ENCODE measurements at regions not wholly inside any gene's neighbourhood (a gene's known extent, or its start where the extent isn't known, plus 50 kb on each side); places are given as distances from the start of the nearest gene placed in this dataset.
"Not testable (repeated sequence)": the region's sequence is repeated elsewhere in the genome, so short reads cannot be mapped to it uniquely, and the experiment has no call there.

DNA sequence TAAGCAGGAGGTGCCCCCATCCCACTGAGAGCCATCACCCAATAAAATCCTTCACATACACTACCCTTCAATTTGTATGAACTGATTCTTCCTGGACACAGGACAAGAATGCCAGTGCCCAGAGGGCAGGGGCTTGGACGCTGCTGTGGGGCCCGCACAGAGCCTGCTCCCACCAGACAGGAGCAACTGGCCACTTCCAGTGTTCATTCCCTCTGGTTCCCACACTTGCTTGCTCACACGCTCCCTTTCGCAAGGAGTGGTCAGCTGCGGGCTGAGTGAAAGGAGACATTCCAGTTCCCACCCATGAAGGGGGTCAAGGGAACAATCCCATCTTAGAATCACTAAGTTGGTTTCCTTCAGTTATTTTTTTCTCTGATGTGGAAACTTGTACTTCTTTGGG, 314.5 kb upstream of the ACO1 start:
- Histone ChIP-seq H3K4me1 (replicated peaks) (no peaks in the 10 kb centered on the region), H3K9me3 (no peaks in the 10 kb centered on the region), H3K27ac (no peak overlapping the region), H3K4me3 (no peak overlapping the region), H3K36me3 (no peaks in the 10 kb centered on the region), H3K27me3 (replicated peaks; ENCODE audit: insufficient read depth) (no peaks in the 10 kb centered on the region)
- WGBS, result 92% methylated on average over 5 of the region's 5 CpGs
- no peak for DNase-seq (ENCODE audit: low spot score)
- intact Hi-C loops (cut with DNase I), result no loop called here
- TF ChIP-seq POLR2A (IDR thresholded peaks at IDR 0.05) (no peak), POLR2AphosphoS5 (IDR thresholded peaks at IDR 0.05) (no peak)
- TF ChIP-seq, protein P1, sequence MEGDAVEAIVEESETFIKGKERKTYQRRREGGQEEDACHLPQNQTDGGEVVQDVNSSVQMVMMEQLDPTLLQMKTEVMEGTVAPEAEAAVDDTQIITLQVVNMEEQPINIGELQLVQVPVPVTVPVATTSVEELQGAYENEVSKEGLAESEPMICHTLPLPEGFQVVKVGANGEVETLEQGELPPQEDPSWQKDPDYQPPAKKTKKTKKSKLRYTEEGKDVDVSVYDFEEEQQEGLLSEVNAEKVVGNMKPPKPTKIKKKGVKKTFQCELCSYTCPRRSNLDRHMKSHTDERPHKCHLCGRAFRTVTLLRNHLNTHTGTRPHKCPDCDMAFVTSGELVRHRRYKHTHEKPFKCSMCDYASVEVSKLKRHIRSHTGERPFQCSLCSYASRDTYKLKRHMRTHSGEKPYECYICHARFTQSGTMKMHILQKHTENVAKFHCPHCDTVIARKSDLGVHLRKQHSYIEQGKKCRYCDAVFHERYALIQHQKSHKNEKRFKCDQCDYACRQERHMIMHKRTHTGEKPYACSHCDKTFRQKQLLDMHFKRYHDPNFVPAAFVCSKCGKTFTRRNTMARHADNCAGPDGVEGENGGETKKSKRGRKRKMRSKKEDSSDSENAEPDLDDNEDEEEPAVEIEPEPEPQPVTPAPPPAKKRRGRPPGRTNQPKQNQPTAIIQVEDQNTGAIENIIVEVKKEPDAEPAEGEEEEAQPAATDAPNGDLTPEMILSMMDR (IDR thresholded peaks at IDR 0.05), result no peak

DNA sequence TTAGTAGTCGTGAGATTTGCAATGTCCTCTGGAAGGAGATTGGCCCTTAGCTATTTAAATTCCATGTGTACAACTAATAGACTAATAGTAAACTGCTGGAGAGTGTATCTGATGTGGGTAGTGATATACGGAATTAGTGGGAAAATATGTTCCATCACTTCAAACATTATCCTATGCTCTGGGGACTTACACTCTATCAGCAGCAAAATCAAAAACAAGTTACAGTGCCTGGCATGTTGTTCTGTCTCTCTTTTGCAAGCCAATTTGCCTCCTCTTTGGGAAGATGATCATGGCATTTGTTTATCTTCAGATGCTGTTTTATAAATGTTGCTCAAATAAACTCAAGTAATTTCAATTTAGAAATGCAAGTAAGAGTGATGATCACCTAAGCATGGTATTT, 311.9 kb upstream of the ACO1 start:
- intact Hi-C loops (cut with DNase I), result no loop called here
- no peak for DNase-seq (ENCODE audit: low spot score)
- no peaks in the 10 kb centered on the region for H3K27me3 ChIP-seq (replicated peaks; ENCODE audit: insufficient read depth)
- TF ChIP-seq, protein P1 (IDR thresholded peaks at IDR 0.05), result no peak
- TF ChIP-seq POLR2A (IDR thresholded peaks at IDR 0.05) (no peak), POLR2AphosphoS5 (IDR thresholded peaks at IDR 0.05) (no peak)
- no peak overlapping the region for H3K4me3 ChIP-seq
- WGBS, result 43% methylated on average over 2 of the region's 2 CpGs
- no peaks in the 10 kb centered on the region for H3K4me1 ChIP-seq (replicated peaks)
- no peak overlapping the region for H3K27ac ChIP-seq
- H3K9me3 ChIP-seq, result no peaks in the 10 kb centered on the region
- H3K36me3 ChIP-seq, result no peaks in the 10 kb centered on the region

DNA sequence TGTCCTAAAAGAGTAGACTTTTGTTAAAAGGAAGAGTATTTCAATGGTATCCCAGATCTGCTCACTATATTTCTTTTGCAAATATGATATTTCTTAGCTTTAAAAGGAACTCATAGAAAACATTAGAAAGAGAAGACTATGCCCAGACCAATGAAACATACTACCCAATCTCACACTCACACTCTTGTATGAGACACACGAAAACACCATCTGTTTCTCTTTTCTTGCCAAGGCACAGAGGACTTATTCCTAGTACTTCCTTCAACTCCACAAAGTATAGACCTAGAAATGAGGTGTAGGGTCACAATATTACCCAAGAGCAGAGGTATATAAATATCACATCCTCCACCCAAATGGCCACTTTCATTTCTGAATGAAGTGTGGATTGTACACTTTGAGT, 292.4 kb upstream of the ACO1 start:
- Histone ChIP-seq H3K27ac (no peak overlapping the region), H3K9me3 (no peaks in the 10 kb centered on the region), H3K36me3 (no peaks in the 10 kb centered on the region), H3K4me3 (no peak overlapping the region), H3K27me3 (replicated peaks; ENCODE audit: insufficient read depth) (no peaks in the 10 kb centered on the region), H3K4me1 (replicated peaks) (no peaks in the 10 kb centered on the region)
- intact Hi-C loops (cut with DNase I), result no loop called here
- WGBS, result 75% methylated on average over 1 of the region's 1 CpG
- DNase-seq (ENCODE audit: low spot score), result no peak
- TF ChIP-seq, protein P1 (IDR thresholded peaks at IDR 0.05), result no peak
- no peak for TF ChIP-seq POLR2AphosphoS5 (IDR thresholded peaks at IDR 0.05)
- TF ChIP-seq POLR2A (IDR thresholded peaks at IDR 0.05), result no peak

DNA sequence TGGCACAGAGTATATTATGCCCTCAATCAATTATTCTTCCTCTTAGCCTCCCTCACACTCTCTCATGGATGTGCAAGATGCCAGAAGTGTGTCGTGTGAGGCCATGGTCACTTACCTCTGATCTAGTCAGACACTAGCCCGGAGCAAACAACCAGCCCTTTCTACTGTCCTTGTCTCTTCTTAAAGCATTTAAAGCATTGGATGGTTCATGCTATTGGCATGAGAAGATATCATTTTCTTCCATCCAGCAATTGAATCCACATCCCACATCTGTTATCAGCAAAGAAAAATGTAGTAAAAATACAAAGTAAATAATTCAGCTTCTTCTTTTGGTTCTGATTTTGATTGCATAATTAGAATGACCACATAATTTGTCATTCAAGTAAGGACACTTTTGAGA, 267.2 kb upstream of the ACO1 start:
- DNase-seq (ENCODE audit: low spot score), result no peak
- H3K36me3 ChIP-seq, result no peaks in the 10 kb centered on the region
- H3K9me3 ChIP-seq, result no peaks in the 10 kb centered on the region
- no peaks in the 10 kb centered on the region for H3K27me3 ChIP-seq (replicated peaks; ENCODE audit: insufficient read depth)
- TF ChIP-seq POLR2A (IDR thresholded peaks at IDR 0.05) (no peak), POLR2AphosphoS5 (IDR thresholded peaks at IDR 0.05) (no peak)
- H3K27ac ChIP-seq, result no peak overlapping the region
- WGBS, result 81% methylated on average over 2 of the region's 2 CpGs
- H3K4me1 ChIP-seq (replicated peaks), result no peaks in the 10 kb centered on the region
- intact Hi-C loops (cut with DNase I), result no loop called here
- H3K4me3 ChIP-seq, result no peak overlapping the region

DNA sequence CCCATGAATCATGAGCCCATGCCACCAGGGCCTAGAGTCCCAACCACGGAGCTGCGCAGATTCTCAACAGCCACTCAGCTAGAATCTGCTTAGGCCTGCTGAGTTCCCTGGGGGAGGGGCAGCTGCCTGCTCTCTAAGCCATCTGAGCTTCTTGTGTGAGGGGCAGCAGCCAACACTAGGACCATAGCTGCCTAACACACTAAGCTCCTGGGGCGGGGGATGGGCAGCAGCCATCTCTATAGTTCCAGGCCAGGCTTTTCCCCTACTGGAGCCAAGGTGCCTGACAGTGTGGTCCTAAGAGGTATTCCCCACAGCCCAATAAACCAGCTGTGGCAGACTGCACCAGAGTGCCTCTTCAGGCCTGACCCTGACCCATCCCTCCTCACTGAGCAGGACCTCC, 255.9 kb upstream of the ACO1 start:
- WGBS, result 90% methylated on average over 3 of the region's 3 CpGs
- no peak overlapping the region for H3K4me3 ChIP-seq
- no peaks in the 10 kb centered on the region for H3K27me3 ChIP-seq (replicated peaks; ENCODE audit: insufficient read depth)
- TF ChIP-seq, protein P1 (IDR thresholded peaks at IDR 0.05), result no peak
- TF ChIP-seq POLR2A (IDR thresholded peaks at IDR 0.05), result no peak
- TF ChIP-seq POLR2AphosphoS5 (IDR thresholded peaks at IDR 0.05), result no peak
- H3K27ac ChIP-seq, result no peak overlapping the region
- DNase-seq (ENCODE audit: low spot score), result no peak
- H3K4me1 ChIP-seq (replicated peaks), result no peaks in the 10 kb centered on the region
- intact Hi-C loops (cut with DNase I), result no loop called here
- no peaks in the 10 kb centered on the region for H3K9me3 ChIP-seq
- no peaks in the 10 kb centered on the region for H3K36me3 ChIP-seq

DNA sequence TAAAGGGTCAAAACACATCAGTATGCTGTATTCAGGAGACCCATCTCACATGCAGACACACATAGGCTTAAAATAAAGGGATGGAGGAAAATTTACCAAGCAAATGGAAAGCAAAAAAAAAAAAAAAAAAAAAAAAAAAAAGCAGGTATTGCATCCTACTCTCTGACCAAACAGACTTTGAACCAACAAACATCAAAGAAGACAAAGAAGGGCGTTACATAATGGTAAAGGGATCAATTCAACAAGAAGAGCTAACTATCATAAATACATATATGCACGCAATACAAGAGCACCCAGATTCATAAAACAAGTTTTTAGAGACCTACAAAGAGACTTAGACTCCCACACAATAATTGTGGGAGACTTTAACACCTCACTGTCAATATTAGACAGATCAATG, 253.7 kb upstream of the ACO1 start:
- DNase-seq (ENCODE audit: low spot score); H3K27ac ChIP-seq; H3K4me1 ChIP-seq (replicated peaks); H3K36me3 ChIP-seq; intact Hi-C loops (cut with DNase I); H3K27me3 ChIP-seq (replicated peaks; ENCODE audit: insufficient read depth); H3K9me3 ChIP-seq; H3K4me3 ChIP-seq: not testable (repeated sequence)
- WGBS, result 79% methylated on average over 2 of the region's 2 CpGs

Measured in prostate gland (tissue), 2 donors.